Mucosa of rectum (tissue), 2 donors: ENCODE measurements at regions not wholly inside any gene's neighbourhood (a gene's known extent, or its start where the extent isn't known, plus 50 kb on each side); places are given as distances from the start of the nearest gene placed in this dataset.

ENCODE experiments used
- H3K27ac ChIP-seq, 2 donors: one replicate each; pipeline ENCODE4 v1.7.0; 2013; ENCODE audit warnings: inconsistent platforms in 2 of 2, low read depth in 2 of 2, low read length in 2 of 2
- H3K27me3 ChIP-seq, 2 donors: one replicate each; pipeline ENCODE4 v1.7.0; 2013; ENCODE audit warnings: low read length in 2 of 2; ENCODE audit not compliant: control insufficient read depth in 2 of 2, insufficient read depth in 2 of 2
- H3K36me3 ChIP-seq, 2 donors: one replicate each; pipeline ENCODE4 v1.7.0; 2013; ENCODE audit warnings: low read length in 2 of 2; ENCODE audit not compliant: control insufficient read depth in 2 of 2, insufficient read depth in 2 of 2
- H3K4me1 ChIP-seq, 2 donors: one replicate each; pipeline ENCODE4 v1.7.0; 2013; ENCODE audit warnings: low read length in 2 of 2, mild to moderate bottlenecking in 1 of 2; ENCODE audit not compliant: control insufficient read depth in 2 of 2, insufficient read depth in 2 of 2
- H3K4me3 ChIP-seq, 2 donors: one replicate each; pipeline ENCODE4 v1.7.0; 2013; ENCODE audit warnings: low read length in 2 of 2
- H3K9ac ChIP-seq, 2 donors: one replicate each; pipeline ENCODE4 v1.7.0; 2013; ENCODE audit warnings: low read length in 2 of 2, low read depth in 1 of 2, mild to moderate bottlenecking in 1 of 2
- H3K9me3 ChIP-seq, 2 donors: one replicate each; pipeline ENCODE4 v1.7.0; 2013; ENCODE audit warnings: low read length in 2 of 2; ENCODE audit not compliant: control insufficient read depth in 2 of 2
- donor health status: healthy.
- donor health status: Normal muscosa, but diverticular disease.

GRCh38 chr5:135184646-135185045 lies 150.6 kb upstream of the PITX1 start:
- Histone ChIP-seq H3K36me3 (no peaks in the 10 kb centered on the region), H3K4me3 (no peak overlapping the region), H3K4me1 (no peaks in the 10 kb centered on the region), H3K9ac (no peak overlapping the region), H3K27me3 (peaks cover 8 to 22% of the 10 kb centered on the region in 2 donors), H3K27ac (no peak overlapping the region), H3K9me3 (no peaks in the 10 kb centered on the region)

- no peaks in the 10 kb centered on the region for H3K4me1 ChIP-seq
- H3K9ac ChIP-seq = no peak overlapping the region
- no peaks in the 10 kb centered on the region for H3K36me3 ChIP-seq
- H3K27ac ChIP-seq = no peak overlapping the region
- no peaks in the 10 kb centered on the region for H3K9me3 ChIP-seq
- H3K27me3 ChIP-seq = peaks cover 3 to 15% of the 10 kb centered on the region in 2 donors
- H3K4me3 ChIP-seq = no peak overlapping the region
Measured at GRCh38 chr5:135183464-135183863, 149.4 kb upstream of the PITX1 start.

GRCh38 chr5:135182675-135183074 lies 148.6 kb upstream of the PITX1 start:
- H3K9me3 ChIP-seq = no peaks in the 10 kb centered on the region
- H3K36me3 ChIP-seq = no peaks in the 10 kb centered on the region
- peaks cover 2 to 12% of the 10 kb centered on the region in 2 donors for H3K27me3 ChIP-seq
- no peak overlapping the region for H3K9ac ChIP-seq
- H3K4me3 ChIP-seq = no peak overlapping the region
- no peak overlapping the region for H3K27ac ChIP-seq
- no peaks in the 10 kb centered on the region for H3K4me1 ChIP-seq

- Histone ChIP-seq H3K27me3 (peaks cover 0 to 3% of the 10 kb centered on the region in 2 donors), H3K36me3 (no peaks in the 10 kb centered on the region), H3K9ac (no peak overlapping the region), H3K4me1 (no peaks in the 10 kb centered on the region), H3K4me3 (no peak overlapping the region), H3K27ac (no peak overlapping the region), H3K9me3 (no peaks in the 10 kb centered on the region)
Measured at GRCh38 chr5:135181653-135182052, 147.6 kb upstream of the PITX1 start.

GRCh38 chr5:135179308-135179980 lies 145.4 kb upstream of the PITX1 start:
- no peak overlapping the region for H3K27ac ChIP-seq
- H3K9ac ChIP-seq = no peak overlapping the region
- H3K36me3 ChIP-seq = no peaks in the 10 kb centered on the region
- peaks cover 0 to 2% of the 10 kb centered on the region in 2 donors for H3K27me3 ChIP-seq
- H3K9me3 ChIP-seq = no peaks in the 10 kb centered on the region
- no peak overlapping the region for H3K4me3 ChIP-seq
- H3K4me1 ChIP-seq = no peaks in the 10 kb centered on the region

GRCh38 chr5:135178476-135179155 lies 144.6 kb upstream of the PITX1 start:
- H3K9me3 ChIP-seq = no peaks in the 10 kb centered on the region
- no peak overlapping the region for H3K9ac ChIP-seq
- H3K4me3 ChIP-seq = no peak overlapping the region
- H3K4me1 ChIP-seq = no peaks in the 10 kb centered on the region
- peaks cover 0 to 2% of the 10 kb centered on the region in 2 donors for H3K27me3 ChIP-seq
- no peak overlapping the region for H3K27ac ChIP-seq
- H3K36me3 ChIP-seq = no peaks in the 10 kb centered on the region

GRCh38 chr5:135177591-135177990 lies 143.6 kb upstream of the PITX1 start:
- Histone ChIP-seq H3K4me3 (no peak overlapping the region), H3K27ac (no peak overlapping the region), H3K36me3 (no peaks in the 10 kb centered on the region), H3K9ac (no peak overlapping the region), H3K4me1 (no peaks in the 10 kb centered on the region), H3K9me3 (no peaks in the 10 kb centered on the region), H3K27me3 (peaks cover 0 to 2% of the 10 kb centered on the region in 2 donors)

- Histone ChIP-seq H3K9me3 (no peaks in the 10 kb centered on the region), H3K36me3 (no peaks in the 10 kb centered on the region), H3K27me3 (peaks cover 0 to 2% of the 10 kb centered on the region in 2 donors), H3K4me1 (no peaks in the 10 kb centered on the region), H3K4me3 (no peak overlapping the region), H3K9ac (no peak overlapping the region), H3K27ac (no peak overlapping the region)
Measured at GRCh38 chr5:135176991-135177390, 143.0 kb upstream of the PITX1 start.

- Histone ChIP-seq H3K4me3 (no peak overlapping the region), H3K36me3 (no peaks in the 10 kb centered on the region), H3K9me3 (no peaks in the 10 kb centered on the region), H3K27me3 (peaks cover 2 to 3% of the 10 kb centered on the region in 2 donors), H3K27ac (no peak overlapping the region), H3K4me1 (no peaks in the 10 kb centered on the region), H3K9ac (no peak overlapping the region)
Measured at GRCh38 chr5:135174315-135175096, 140.5 kb upstream of the PITX1 start.

- Histone ChIP-seq H3K4me3 (no peak overlapping the region), H3K27me3 (peaks cover 3 to 5% of the 10 kb centered on the region in 2 donors), H3K27ac (no peak overlapping the region), H3K36me3 (no peaks in the 10 kb centered on the region), H3K9me3 (no peaks in the 10 kb centered on the region), H3K4me1 (no peaks in the 10 kb centered on the region), H3K9ac (no peak overlapping the region)
Measured at GRCh38 chr5:135173662-135174290, 139.7 kb upstream of the PITX1 start.
